Sigmoid colon (tissue), 4 donors: ENCODE measurements at regions not wholly inside any gene's neighbourhood (a gene's known extent, or its start where the extent isn't known, plus 50 kb on each side); places are given as distances from the start of the nearest gene placed in this dataset.

Source experiments
- CTCF ChIP-seq, 4 experiments: fragments of 450-650 bp in 3 of 4; fragments of 200-600 bp in 1 of 4; IDR thresholded peaks; one replicate each; pipeline ENCODE4 v1.5.1; 2016 to 2019; ENCODE audit warnings: antibody characterized with exemption in 4 of 4, mild to moderate bottlenecking in 3 of 4, moderate library complexity in 2 of 4
- POLR2A ChIP-seq, 2 donors: fragments of 450-650 bp; IDR thresholded peaks; one replicate each; pipeline ENCODE4 v1.6.1; 2016; ENCODE audit warnings: antibody characterized with exemption in 2 of 2, mild to moderate bottlenecking in 2 of 2, moderate library complexity in 2 of 2
- POLR2AphosphoS5 ChIP-seq, 4 donors: sonication (generic); formaldehyde crosslinking; IDR thresholded peaks; one replicate each; pipeline ENCODE4 v1.6.1; 2017; ENCODE audit warnings: antibody characterized with exemption in 4 of 4

- no peak for TF ChIP-seq CTCF (IDR thresholded peaks at IDR 0.05)
- TF ChIP-seq POLR2A (IDR thresholded peaks at IDR 0.05) = no peak
- no peak for TF ChIP-seq POLR2AphosphoS5 (IDR thresholded peaks at IDR 0.05)
Observed at GRCh38 chr12:58567189-58567588, 353.1 kb downstream of the LRIG3 start.
